Fibroblast of lung (primary cell): ENCODE measurements at regions not wholly inside any gene's neighbourhood (a gene's known extent, or its start where the extent isn't known, plus 50 kb on each side); places are given as distances from the start of the nearest gene placed in this dataset.

Experiments
- EZH2 ChIP-seq: IDR thresholded peaks from 2 replicates; pipeline ENCODE4 v1.5.1; 2012; ENCODE audit warnings: low read length, control low read depth, mild to moderate bottlenecking; ENCODE audit errors: missing control alignments
- TF ChIP-seq, protein P1 (sequence below), 2 donors: IDR thresholded peaks in 1 of 2; conservative IDR thresholded peaks in 1 of 2; 1 replicate in 1 of 2; 2 replicates in 1 of 2; pipeline ENCODE4 v1.5.1; 2011 to 2012; ENCODE audit warnings: low read length in 2 of 2, control low read depth in 1 of 2, inconsistent platforms in 1 of 2, low read depth in 1 of 2, mild to moderate bottlenecking in 1 of 2

DNA sequence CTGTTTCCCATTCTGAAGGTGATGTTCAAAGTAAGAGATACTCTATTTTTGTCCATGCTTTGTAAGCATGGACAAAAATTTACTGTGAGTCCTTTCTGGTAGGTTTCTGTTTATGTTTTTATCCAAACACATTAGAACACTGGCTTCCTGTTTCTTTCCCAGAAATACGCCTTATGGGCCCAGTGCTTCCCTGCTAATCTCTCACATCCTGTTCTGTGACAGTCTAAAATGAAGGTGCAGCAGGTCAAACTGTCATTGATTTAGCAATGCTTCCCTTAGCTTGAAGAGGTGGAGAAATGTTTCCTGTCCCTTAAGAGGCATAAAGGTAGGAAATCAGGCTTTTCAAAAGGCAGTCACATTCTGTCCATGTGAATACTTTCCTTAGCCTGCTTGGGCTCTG lies 305.6 kb downstream of the RPS29 start:
- TF ChIP-seq, protein P1, sequence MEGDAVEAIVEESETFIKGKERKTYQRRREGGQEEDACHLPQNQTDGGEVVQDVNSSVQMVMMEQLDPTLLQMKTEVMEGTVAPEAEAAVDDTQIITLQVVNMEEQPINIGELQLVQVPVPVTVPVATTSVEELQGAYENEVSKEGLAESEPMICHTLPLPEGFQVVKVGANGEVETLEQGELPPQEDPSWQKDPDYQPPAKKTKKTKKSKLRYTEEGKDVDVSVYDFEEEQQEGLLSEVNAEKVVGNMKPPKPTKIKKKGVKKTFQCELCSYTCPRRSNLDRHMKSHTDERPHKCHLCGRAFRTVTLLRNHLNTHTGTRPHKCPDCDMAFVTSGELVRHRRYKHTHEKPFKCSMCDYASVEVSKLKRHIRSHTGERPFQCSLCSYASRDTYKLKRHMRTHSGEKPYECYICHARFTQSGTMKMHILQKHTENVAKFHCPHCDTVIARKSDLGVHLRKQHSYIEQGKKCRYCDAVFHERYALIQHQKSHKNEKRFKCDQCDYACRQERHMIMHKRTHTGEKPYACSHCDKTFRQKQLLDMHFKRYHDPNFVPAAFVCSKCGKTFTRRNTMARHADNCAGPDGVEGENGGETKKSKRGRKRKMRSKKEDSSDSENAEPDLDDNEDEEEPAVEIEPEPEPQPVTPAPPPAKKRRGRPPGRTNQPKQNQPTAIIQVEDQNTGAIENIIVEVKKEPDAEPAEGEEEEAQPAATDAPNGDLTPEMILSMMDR (conservative IDR thresholded peaks at IDR 0.05 in 1 of 2, IDR thresholded peaks at IDR 0.05 in 1 of 2; ENCODE audit: low read depth in 1 of 2, low read length in 2 of 2): no peak
- no peak for TF ChIP-seq EZH2
